K562 (cell line): ENCODE measurements at regions not wholly inside any gene's neighbourhood (a gene's known extent, or its start where the extent isn't known, plus 50 kb on each side); places are given as distances from the start of the nearest gene placed in this dataset.

Experiments
- CEBPB ChIP-seq: fragments of 450-650 bp; IDR thresholded peaks from 2 replicates; pipeline ENCODE4 v1.6.1; 2016; ENCODE audit warnings: missing genetic modification characterization, missing compliant biosample characterization
- CHD4 ChIP-seq: fragments of 200-600 bp; sonication (generic); IDR thresholded peaks from 3 replicates; pipeline ENCODE4 v1.6.1; 2012; ENCODE audit warnings: low read depth, mild to moderate bottlenecking, mixed read lengths, low read length, inconsistent platforms; ENCODE audit not compliant: insufficient read depth, insufficient replicate concordance, poor library complexity, severe bottlenecking
- DPF2 ChIP-seq: fragments of 450-650 bp; IDR thresholded peaks from 2 replicates; pipeline ENCODE4 v1.6.1; 2016
- ELF4 ChIP-seq: fragments of 450-650 bp; formaldehyde crosslinking; IDR thresholded peaks from 2 replicates; pipeline ENCODE4 v1.4.0; 2022; ENCODE audit warnings: missing genetic modification characterization
- FOXJ3 ChIP-seq: sonication (generic); formaldehyde crosslinking; IDR thresholded peaks from 2 replicates; pipeline ENCODE4 v1.4.0; 2020; ENCODE audit warnings: mild to moderate bottlenecking, missing genetic modification reagents
- GATAD2A ChIP-seq: fragments of 450-650 bp; IDR thresholded peaks from 2 replicates; pipeline ENCODE4 v1.6.1; 2017
- PHB2 ChIP-seq: fragments of 450-650 bp; IDR thresholded peaks from 2 replicates; pipeline ENCODE4 v1.6.1; 2017; ENCODE audit warnings: low read depth
- SAFB2 ChIP-seq: fragments of 200-400 bp; formaldehyde crosslinking; IDR thresholded peaks from 2 replicates; pipeline ENCODE4 v1.6.1; 2018; ENCODE audit warnings: borderline replicate concordance, low read length, low read depth, moderate library complexity; ENCODE audit not compliant: severe bottlenecking
- SMC3 ChIP-seq: conservative IDR thresholded peaks from 2 replicates; pipeline ENCODE4 v1.6.1; 2011; ENCODE audit warnings: low read depth, low read length, improper control_type of control experiment; ENCODE audit not compliant: insufficient read depth
- TBL1XR1 ChIP-seq, 2 experiments: IDR thresholded peaks; 2 replicates each; pipeline ENCODE4 v1.6.1; 2012; ENCODE audit warnings: improper control_type of control experiment in 2 of 2, low read length in 2 of 2, mild to moderate bottlenecking in 1 of 2
- TF ChIP-seq, protein P1 (sequence below), 2 experiments: fragments of 450-650 bp; formaldehyde crosslinking in 1 of 2; IDR thresholded peaks; 2 replicates each; pipeline versions ENCODE4 v1.4.0 to v1.6.1; 2014 to 2020; ENCODE audit warnings: mild to moderate bottlenecking in 2 of 2, borderline replicate concordance in 1 of 2, low read depth in 1 of 2

DNA sequence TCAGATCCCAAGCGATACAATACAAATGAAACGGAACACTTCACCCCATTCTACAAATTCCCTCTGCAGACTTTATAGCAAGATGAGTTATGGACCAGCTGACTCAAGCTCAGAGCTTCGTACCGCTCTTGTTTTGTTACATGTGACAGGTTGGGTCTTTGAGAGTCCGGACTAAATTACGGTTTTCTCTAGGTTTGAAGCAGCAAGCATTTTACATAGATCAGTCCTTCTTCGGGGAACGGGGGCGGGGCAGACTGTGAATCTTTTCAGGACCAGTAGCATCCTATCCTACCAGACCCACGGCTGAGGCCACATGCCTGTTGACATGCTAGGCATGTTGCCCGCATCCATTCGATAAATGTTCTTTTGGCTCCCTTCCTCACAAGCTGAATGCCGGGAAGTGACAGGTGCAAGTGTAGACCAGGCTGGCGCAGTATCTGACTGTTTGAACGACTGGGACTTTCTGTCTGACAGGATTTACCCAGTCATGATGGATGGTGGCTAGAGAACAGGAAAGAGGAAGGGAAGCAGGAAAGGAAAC lies 811.0 kb upstream of the GRAMD2B start:
- TF ChIP-seq, protein P1, sequence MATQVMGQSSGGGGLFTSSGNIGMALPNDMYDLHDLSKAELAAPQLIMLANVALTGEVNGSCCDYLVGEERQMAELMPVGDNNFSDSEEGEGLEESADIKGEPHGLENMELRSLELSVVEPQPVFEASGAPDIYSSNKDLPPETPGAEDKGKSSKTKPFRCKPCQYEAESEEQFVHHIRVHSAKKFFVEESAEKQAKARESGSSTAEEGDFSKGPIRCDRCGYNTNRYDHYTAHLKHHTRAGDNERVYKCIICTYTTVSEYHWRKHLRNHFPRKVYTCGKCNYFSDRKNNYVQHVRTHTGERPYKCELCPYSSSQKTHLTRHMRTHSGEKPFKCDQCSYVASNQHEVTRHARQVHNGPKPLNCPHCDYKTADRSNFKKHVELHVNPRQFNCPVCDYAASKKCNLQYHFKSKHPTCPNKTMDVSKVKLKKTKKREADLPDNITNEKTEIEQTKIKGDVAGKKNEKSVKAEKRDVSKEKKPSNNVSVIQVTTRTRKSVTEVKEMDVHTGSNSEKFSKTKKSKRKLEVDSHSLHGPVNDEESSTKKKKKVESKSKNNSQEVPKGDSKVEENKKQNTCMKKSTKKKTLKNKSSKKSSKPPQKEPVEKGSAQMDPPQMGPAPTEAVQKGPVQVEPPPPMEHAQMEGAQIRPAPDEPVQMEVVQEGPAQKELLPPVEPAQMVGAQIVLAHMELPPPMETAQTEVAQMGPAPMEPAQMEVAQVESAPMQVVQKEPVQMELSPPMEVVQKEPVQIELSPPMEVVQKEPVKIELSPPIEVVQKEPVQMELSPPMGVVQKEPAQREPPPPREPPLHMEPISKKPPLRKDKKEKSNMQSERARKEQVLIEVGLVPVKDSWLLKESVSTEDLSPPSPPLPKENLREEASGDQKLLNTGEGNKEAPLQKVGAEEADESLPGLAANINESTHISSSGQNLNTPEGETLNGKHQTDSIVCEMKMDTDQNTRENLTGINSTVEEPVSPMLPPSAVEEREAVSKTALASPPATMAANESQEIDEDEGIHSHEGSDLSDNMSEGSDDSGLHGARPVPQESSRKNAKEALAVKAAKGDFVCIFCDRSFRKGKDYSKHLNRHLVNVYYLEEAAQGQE (IDR thresholded peaks at IDR 0.05; ENCODE audit: borderline replicate concordance) = no peak
- TF ChIP-seq, protein P1 (CRISPR knock-in tag; IDR thresholded peaks at IDR 0.05; ENCODE audit: low read depth) = no peak
- no peak for TF ChIP-seq SAFB2
- TF ChIP-seq FOXJ3 = no peak
- no peak for TF ChIP-seq PHB2
- TF ChIP-seq CEBPB = no peak
- no peak for TF ChIP-seq CHD4
- no peak for TF ChIP-seq GATAD2A
- TF ChIP-seq DPF2 = no peak
- TF ChIP-seq ELF4 (CRISPR knock-in tag) = no peak
- no peak for TF ChIP-seq SMC3
- no peak for TF ChIP-seq TBL1XR1 (IDR thresholded peaks at IDR 0.05; ENCODE audit: low read length in 2 of 2)
